H1 (cell line): ENCODE measurements at regions not wholly inside any gene's neighbourhood (a gene's known extent, or its start where the extent isn't known, plus 50 kb on each side); places are given as distances from the start of the nearest gene placed in this dataset.

ENCODE experiments used
- CTCF ChIA-PET: fragments of 300-600 bp; sonication (Branson Sonifier 250); formaldehyde crosslinking; loops from one replicate; lab custom pipeline; 2021; ENCODE audit not compliant: partially characterized antibody; lab: Charles Lee
- POLR2A ChIA-PET: fragments of 300-600 bp; sonication (Branson Sonifier 250); formaldehyde crosslinking; loops from one replicate; lab custom pipeline; 2021; ENCODE audit warnings: inconsistent platforms; ENCODE audit not compliant: partially characterized antibody; lab: Charles Lee
- DNase-seq, 2 experiments: peaks; one replicate each; pipeline versions ENCODE4 v3.0.0 to v3.0.0-alpha.2; 2010 to 2022; ENCODE audit warnings: low spot score in 2 of 2, low read depth in 1 of 2, mixed read lengths in 1 of 2
- FAIRE-seq: peaks from 2 replicates; lab custom pipeline; 2011; peaks lifted over from hg19 to GRCh38; lab: Jason Lieb, UNC
- H2AFZ ChIP-seq: 2 replicates; pipeline ENCODE4 v1.8.1; 2012; ENCODE audit warnings: low read length, inconsistent platforms
- H2AK5ac ChIP-seq: 2 replicates; pipeline ENCODE4 v1.6.1; 2013; ENCODE audit warnings: low read depth, low read length
- H2BK120ac ChIP-seq: replicated peaks from 2 replicates; pipeline ENCODE3; 2013; ENCODE audit warnings: low read depth, low read length, inconsistent platforms
- H2BK12ac ChIP-seq: 2 replicates; pipeline ENCODE4 v1.6.1; 2013; ENCODE audit warnings: low read depth, low read length
- H2BK15ac ChIP-seq: 2 replicates; pipeline ENCODE4 v1.6.1; 2013; ENCODE audit warnings: low read length
- H2BK20ac ChIP-seq: 2 replicates; pipeline ENCODE4 v1.6.1; 2013; ENCODE audit warnings: low read length
- H2BK5ac ChIP-seq: 2 replicates; pipeline ENCODE4 v1.6.1; 2013; ENCODE audit warnings: low read depth, low read length
- H3K14ac ChIP-seq: 2 replicates; pipeline ENCODE4 v1.6.1; 2013; ENCODE audit warnings: inconsistent platforms; ENCODE audit not compliant: insufficient read length
- H3K18ac ChIP-seq: 2 replicates; pipeline ENCODE4 v1.6.1; 2013; ENCODE audit warnings: low read length; ENCODE audit errors: extremely low read depth
- H3K23ac ChIP-seq: 2 replicates; pipeline ENCODE4 v1.6.1; 2013; ENCODE audit warnings: inconsistent platforms; ENCODE audit not compliant: insufficient read length
- H3K23me2 ChIP-seq: 2 replicates; pipeline ENCODE4 v1.6.1; 2013; ENCODE audit warnings: low read depth, low read length
- H3K27ac ChIP-seq: 2 replicates; pipeline ENCODE4 v1.6.1; 2011; ENCODE audit warnings: low read depth, low read length, inconsistent platforms
- H3K27me3 ChIP-seq, 4 experiments: replicated peaks in 1 of 4; 1 replicate in 1 of 4; 2 replicates in 3 of 4; pipeline versions ENCODE4 v1.6.1 to v1.8.1; 2011 to 2013; ENCODE audit warnings: low read length in 3 of 4, mild to moderate bottlenecking in 3 of 4, inconsistent platforms in 2 of 4, mixed read lengths in 2 of 4, moderate library complexity in 1 of 4; ENCODE audit not compliant: control insufficient read depth in 3 of 4, insufficient read depth in 3 of 4; ENCODE audit errors: extremely low read depth in 1 of 4
- H3K36me3 ChIP-seq, 4 experiments: 2 replicates each; pipeline versions ENCODE4 v1.6.1 to v1.8.1; 2011 to 2013; ENCODE audit warnings: mild to moderate bottlenecking in 4 of 4, low read length in 3 of 4, moderate library complexity in 2 of 4, control low read depth in 1 of 4, inconsistent platforms in 1 of 4; ENCODE audit not compliant: insufficient read depth in 4 of 4, control insufficient read depth in 2 of 4
- H3K4ac ChIP-seq: replicated peaks from 2 replicates; pipeline ENCODE3; 2013; ENCODE audit warnings: low read length, low read depth, mixed read lengths, inconsistent platforms; ENCODE audit not compliant: insufficient read length
- H3K4me1 ChIP-seq, 4 experiments: replicated peaks in 1 of 4; 1 replicate in 1 of 4; 2 replicates in 3 of 4; pipeline versions ENCODE4 v1.6.1 to v1.8.1; 2011 to 2013; ENCODE audit warnings: low read length in 3 of 4, inconsistent platforms in 2 of 4, mixed read lengths in 1 of 4; ENCODE audit not compliant: insufficient read depth in 4 of 4, control insufficient read depth in 3 of 4
- H3K4me2 ChIP-seq, 2 experiments: 2 replicates each; pipeline versions ENCODE4 v1.6.1 to v1.8.1; 2011 to 2013; ENCODE audit warnings: low read depth in 2 of 2, low read length in 2 of 2, control low read depth in 1 of 2, inconsistent platforms in 1 of 2, mild to moderate bottlenecking in 1 of 2; ENCODE audit not compliant: insufficient read depth in 1 of 2
- H3K4me3 ChIP-seq, 4 experiments: fragments of 200-600, 300-600 bp in 1 of 4; sonication (generic), shearing (Covaris generic), sonication (Bioruptor Twin) in 1 of 4; 2 replicates each; pipeline versions ENCODE4 v1.5.1 to v1.8.1; 2011 to 2016; ENCODE audit warnings: low read length in 4 of 4, low read depth in 3 of 4, control low read depth in 2 of 4, inconsistent platforms in 2 of 4, mild to moderate bottlenecking in 2 of 4, mixed read lengths in 1 of 4, moderate library complexity in 1 of 4; ENCODE audit not compliant: insufficient read depth in 2 of 4; ENCODE audit errors: extremely low read depth in 1 of 4
- H3K56ac ChIP-seq: replicated peaks from 2 replicates; pipeline ENCODE3; 2013; ENCODE audit warnings: low read depth, mild to moderate bottlenecking, mixed read lengths, low read length, inconsistent platforms; ENCODE audit not compliant: insufficient read length
- H3K79me1 ChIP-seq: 2 replicates; pipeline ENCODE4 v1.6.1; 2013; ENCODE audit warnings: low read depth, low read length, control low read depth
- H3K79me2 ChIP-seq, 2 experiments: 2 replicates each; pipeline versions ENCODE4 v1.6.1 to v1.8.1; 2012 to 2013; ENCODE audit warnings: low read length in 2 of 2, mild to moderate bottlenecking in 2 of 2, inconsistent platforms in 1 of 2; ENCODE audit not compliant: insufficient read depth in 2 of 2, control insufficient read depth in 1 of 2
- H3K9ac ChIP-seq, 4 experiments: replicated peaks in 1 of 4; 1 replicate in 1 of 4; 2 replicates in 3 of 4; pipeline versions ENCODE4 v1.6.1 to v1.8.1; 2011 to 2013; ENCODE audit warnings: low read depth in 3 of 4, low read length in 3 of 4, control low read depth in 2 of 4, mild to moderate bottlenecking in 2 of 4, moderate library complexity in 2 of 4, inconsistent platforms in 1 of 4; ENCODE audit errors: extremely low read depth in 1 of 4
- H3K9me3 ChIP-seq, 2 experiments: 2 replicates each; pipeline versions ENCODE4 v1.6.1 to v1.8.1; 2012 to 2013; ENCODE audit warnings: mild to moderate bottlenecking in 2 of 2, moderate library complexity in 2 of 2, control low read depth in 1 of 2, inconsistent platforms in 1 of 2, low read depth in 1 of 2, low read length in 1 of 2, mixed read lengths in 1 of 2; ENCODE audit not compliant: insufficient read depth in 2 of 2
- H4K20me1 ChIP-seq, 2 experiments: replicated peaks in 1 of 2; 2 replicates each; pipeline versions ENCODE3 to v1.8.1; 2011 to 2013; ENCODE audit warnings: inconsistent platforms in 2 of 2, low read length in 2 of 2, mild to moderate bottlenecking in 1 of 2; ENCODE audit not compliant: insufficient read depth in 2 of 2, control insufficient read depth in 1 of 2
- H4K5ac ChIP-seq: 2 replicates; pipeline ENCODE4 v1.6.1; 2013; ENCODE audit warnings: low read length, low read depth, mixed read lengths, inconsistent platforms; ENCODE audit not compliant: insufficient read length
- H4K8ac ChIP-seq: 2 replicates; pipeline ENCODE4 v1.8.0; 2013; ENCODE audit warnings: mild to moderate bottlenecking, moderate library complexity, low read length, inconsistent platforms; ENCODE audit not compliant: insufficient read depth; ENCODE audit errors: extremely low read depth
- H4K91ac ChIP-seq: replicated peaks from 2 replicates; pipeline ENCODE3; 2013; ENCODE audit warnings: low read length, mixed read lengths, inconsistent platforms; ENCODE audit not compliant: insufficient read length
- CBX5 ChIP-seq: fragments of 300-800, 300-1000 bp; sonication (generic); IDR thresholded peaks from 2 replicates; pipeline ENCODE4 v1.7.1; 2016; ENCODE audit warnings: antibody characterized with exemption, low read length, low read depth
- CTBP2 ChIP-seq: IDR thresholded peaks from 2 replicates; pipeline ENCODE4 v1.7.0; 2011; ENCODE audit warnings: borderline replicate concordance, mild to moderate bottlenecking, moderate library complexity, mixed read lengths, low read length; ENCODE audit not compliant: insufficient read depth, insufficient read length
- CTCF ChIP-seq, 3 experiments: IDR thresholded peaks; 1 replicate in 2 of 3; 2 replicates in 1 of 3; pipeline versions ENCODE4 v1.5.1 to v1.6.1; 2011; ENCODE audit warnings: low read length in 3 of 3, mild to moderate bottlenecking in 3 of 3, inconsistent platforms in 2 of 3, low read depth in 1 of 3, moderate library complexity in 1 of 3; ENCODE audit not compliant: insufficient read depth in 1 of 3; ENCODE audit errors: control extremely low read depth in 1 of 3
- EGR1 ChIP-seq: IDR thresholded peaks from 2 replicates; pipeline ENCODE4 v1.6.1; 2011; ENCODE audit warnings: low read depth, low read length, borderline replicate concordance
- GTF2F1 ChIP-seq: IDR thresholded peaks from 2 replicates; pipeline ENCODE4 v1.6.1; 2012; ENCODE audit warnings: low read depth, low read length, improper control_type of control experiment, borderline replicate concordance
- HDAC2 ChIP-seq, 2 experiments: fragments of 300-600 bp in 1 of 2; sonication (generic) in 1 of 2; IDR thresholded peaks; 2 replicates each; pipeline ENCODE4 v1.6.1; 2011 to 2012; ENCODE audit warnings: low read depth in 2 of 2, low read length in 2 of 2, mild to moderate bottlenecking in 2 of 2, moderate library complexity in 2 of 2, borderline replicate concordance in 1 of 2, inconsistent platforms in 1 of 2
- JUN ChIP-seq: IDR thresholded peaks from 2 replicates; pipeline ENCODE4 v1.6.1; 2011; ENCODE audit warnings: low read depth, mild to moderate bottlenecking, improper control_type of control experiment, low read length
- JUND ChIP-seq: IDR thresholded peaks from 2 replicates; pipeline ENCODE4 v1.6.1; 2011; ENCODE audit warnings: mild to moderate bottlenecking, improper control_type of control experiment, low read length
- RFX5 ChIP-seq: IDR thresholded peaks from 2 replicates; pipeline ENCODE4 v1.6.1; 2011; ENCODE audit warnings: low read depth, low read length, improper control_type of control experiment, borderline replicate concordance
- TAF7 ChIP-seq: optimal IDR thresholded peaks from 2 replicates; pipeline ENCODE3; 2011; ENCODE audit warnings: low read depth, mild to moderate bottlenecking, inconsistent platforms, low read length, moderate library complexity, borderline replicate concordance
- WGBS, 2 experiments: shearing (Covaris generic) in 1 of 2; methylation state at CpG; one replicate each; pipeline versions ENCODE4 v1.1.6 to v1.1.7; 2013 to 2015; ENCODE audit warnings: low lambda C conversion rate in 2 of 2, mixed read lengths in 2 of 2, inconsistent platforms in 1 of 2, low coverage in 1 of 2, missing lambda C conversion rate in 1 of 2; ENCODE audit not compliant: insufficient replicate concordance in 2 of 2, insufficient coverage in 1 of 2, insufficient read length in 1 of 2; ENCODE audit errors: extremely low coverage in 1 of 2, missing lambda C conversion rate in 1 of 2; 5-methylcytosine and 5-hydroxymethylcytosine counted together

DNA sequence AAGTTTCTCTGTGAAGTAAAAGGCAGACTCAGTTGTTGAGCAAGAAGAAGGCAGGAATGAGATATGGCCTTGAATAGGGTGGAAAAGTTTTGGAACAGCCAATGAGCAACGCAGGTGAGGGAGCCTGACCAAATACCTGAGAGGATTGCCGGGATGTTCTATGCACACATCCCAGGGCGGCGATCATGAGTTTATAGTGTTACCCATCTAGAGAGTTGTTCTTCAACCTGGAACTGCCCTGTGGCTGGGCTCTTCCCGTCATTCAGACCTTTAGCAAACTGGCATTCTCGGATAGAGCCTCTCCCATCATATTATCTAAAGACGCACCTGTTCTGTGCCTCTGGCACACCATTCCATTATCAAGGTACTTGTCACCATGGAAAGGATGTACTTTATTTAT, 103.0 kb upstream of the KIF5B start:
- H3K4me2 ChIP-seq = no peak overlapping the region
- no peak overlapping the region for H3K18ac ChIP-seq
- DNase-seq = no peak
- H3K79me2 ChIP-seq = no peaks in the 10 kb centered on the region
- H2BK120ac ChIP-seq = no peak overlapping the region
- H4K8ac ChIP-seq = no peak overlapping the region
- H4K20me1 ChIP-seq = no peaks in the 10 kb centered on the region
- 92% methylated on average over 7 of the region's 7 CpGs; no CpG with 5 or more reads in 1 of the 2 experiments for WGBS, 2 experiments
- H3K79me1 ChIP-seq = no peaks in the 10 kb centered on the region
- H2BK15ac ChIP-seq = no peak overlapping the region
- no peak overlapping the region for H2AFZ ChIP-seq
- H4K91ac ChIP-seq = no peak overlapping the region
- POLR2A ChIA-PET = no interaction called here
- no peak overlapping the region for H2BK12ac ChIP-seq
- H3K27me3 ChIP-seq = no peaks in the 10 kb centered on the region
- H3K23me2 ChIP-seq = no peaks in the 10 kb centered on the region
- H2BK20ac ChIP-seq = no peak overlapping the region
- no peak overlapping the region for H3K4me3 ChIP-seq
- H2AK5ac ChIP-seq = no peak overlapping the region
- no peak overlapping the region for H2BK5ac ChIP-seq
- H3K56ac ChIP-seq = no peak overlapping the region
- FAIRE-seq = no peak
- no peak overlapping the region for H4K5ac ChIP-seq
- CTCF ChIA-PET = no interaction called here
- H3K4ac ChIP-seq = no peak overlapping the region
- H3K27ac ChIP-seq = no peak overlapping the region
- no peaks in the 10 kb centered on the region for H3K9me3 ChIP-seq
- no peaks in the 10 kb centered on the region for H3K36me3 ChIP-seq
- no peak overlapping the region for H3K23ac ChIP-seq
- no peaks in the 10 kb centered on the region for H3K4me1 ChIP-seq
- H3K14ac ChIP-seq = no peak overlapping the region
- no peak overlapping the region for H3K9ac ChIP-seq
- TF ChIP-seq GTF2F1 (no peak), RFX5 (no peak), CBX5 (no peak), EGR1 (no peak), TAF7 (no peak), CTCF (IDR thresholded peaks at IDR 0.05; ENCODE audit: control extremely low read depth in 1 of 3, insufficient read depth in 1 of 3, low read depth in 1 of 3, low read length in 3 of 3) (no peak), CTBP2 (no peak), HDAC2 (IDR thresholded peaks at IDR 0.05; ENCODE audit: borderline replicate concordance in 1 of 2, low read depth in 2 of 2, low read length in 2 of 2) (no peak), JUND (no peak), JUN (no peak)
